ENCODE measurements at regions not wholly inside any gene's neighbourhood (a gene's known extent, or its start where the extent isn't known, plus 50 kb on each side); places are given as distances from the start of the nearest gene placed in this dataset.

- intact Hi-C loops (cut with DNase I), result no loop called here
- no peak for DNase-seq
- no peak overlapping the region for H3K4me3 ChIP-seq
- no peaks in the 10 kb centered on the region for H3K36me3 ChIP-seq
- H3K27ac ChIP-seq, result no peak overlapping the region
- H3K4me1 ChIP-seq, result no peaks in the 10 kb centered on the region
- no peak for ATAC-seq
- no peaks in the 10 kb centered on the region for H3K27me3 ChIP-seq
- TF ChIP-seq, protein P1, sequence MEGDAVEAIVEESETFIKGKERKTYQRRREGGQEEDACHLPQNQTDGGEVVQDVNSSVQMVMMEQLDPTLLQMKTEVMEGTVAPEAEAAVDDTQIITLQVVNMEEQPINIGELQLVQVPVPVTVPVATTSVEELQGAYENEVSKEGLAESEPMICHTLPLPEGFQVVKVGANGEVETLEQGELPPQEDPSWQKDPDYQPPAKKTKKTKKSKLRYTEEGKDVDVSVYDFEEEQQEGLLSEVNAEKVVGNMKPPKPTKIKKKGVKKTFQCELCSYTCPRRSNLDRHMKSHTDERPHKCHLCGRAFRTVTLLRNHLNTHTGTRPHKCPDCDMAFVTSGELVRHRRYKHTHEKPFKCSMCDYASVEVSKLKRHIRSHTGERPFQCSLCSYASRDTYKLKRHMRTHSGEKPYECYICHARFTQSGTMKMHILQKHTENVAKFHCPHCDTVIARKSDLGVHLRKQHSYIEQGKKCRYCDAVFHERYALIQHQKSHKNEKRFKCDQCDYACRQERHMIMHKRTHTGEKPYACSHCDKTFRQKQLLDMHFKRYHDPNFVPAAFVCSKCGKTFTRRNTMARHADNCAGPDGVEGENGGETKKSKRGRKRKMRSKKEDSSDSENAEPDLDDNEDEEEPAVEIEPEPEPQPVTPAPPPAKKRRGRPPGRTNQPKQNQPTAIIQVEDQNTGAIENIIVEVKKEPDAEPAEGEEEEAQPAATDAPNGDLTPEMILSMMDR (IDR thresholded peaks at IDR 0.05), result no peak
- peaks cover 0 to 22% of the 10 kb centered on the region in 2 donors for H3K9me3 ChIP-seq
These were observed 210.1 kb upstream of the DIO3 start for GRCh38 chr14:101351146-101351545.

DNA sequence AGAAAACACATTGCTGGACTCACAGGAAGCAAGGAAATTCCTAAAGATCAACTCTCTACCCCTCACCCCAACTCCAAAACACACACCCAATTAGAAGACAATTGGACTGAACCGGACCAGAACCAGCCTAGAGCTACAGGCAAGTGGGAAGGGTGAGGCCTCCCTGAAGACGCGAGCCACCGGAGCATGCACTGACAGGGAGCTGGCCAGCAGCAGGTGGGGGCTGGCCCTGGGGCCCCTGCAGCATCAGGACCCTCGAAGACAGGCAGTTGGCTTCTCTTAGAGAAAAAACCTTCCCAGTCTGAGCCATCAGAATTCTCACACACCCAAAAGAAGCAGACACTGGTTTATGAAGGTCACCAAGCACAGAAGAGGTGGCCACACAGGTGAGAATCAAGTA, 209.5 kb upstream of the DIO3 start:
- Histone ChIP-seq H3K4me1 (no peaks in the 10 kb centered on the region), H3K4me3 (no peak overlapping the region), H3K27me3 (no peaks in the 10 kb centered on the region), H3K27ac (no peak overlapping the region), H3K9me3 (peaks cover 0 to 22% of the 10 kb centered on the region in 2 donors), H3K36me3 (no peaks in the 10 kb centered on the region)
- intact Hi-C loops (cut with DNase I), result no loop called here
- TF ChIP-seq, protein P1 (IDR thresholded peaks at IDR 0.05), result no peak
- ATAC-seq, result no peak
- no peak for DNase-seq

GRCh38 chr14:101352567-101352966, 208.7 kb upstream of the DIO3 start:
- no peaks in the 10 kb centered on the region for H3K36me3 ChIP-seq
- H3K9me3 ChIP-seq, result peaks cover 0 to 25% of the 10 kb centered on the region in 2 donors
- ATAC-seq (no peak), DNase-seq (no peak)
- TF ChIP-seq, protein P1 (IDR thresholded peaks at IDR 0.05), result no peak
- H3K27me3 ChIP-seq, result no peaks in the 10 kb centered on the region
- H3K4me3 ChIP-seq, result no peak overlapping the region
- intact Hi-C loops (cut with DNase I), result no loop called here
- H3K27ac ChIP-seq, result no peak overlapping the region
- H3K4me1 ChIP-seq, result no peaks in the 10 kb centered on the region

DNA sequence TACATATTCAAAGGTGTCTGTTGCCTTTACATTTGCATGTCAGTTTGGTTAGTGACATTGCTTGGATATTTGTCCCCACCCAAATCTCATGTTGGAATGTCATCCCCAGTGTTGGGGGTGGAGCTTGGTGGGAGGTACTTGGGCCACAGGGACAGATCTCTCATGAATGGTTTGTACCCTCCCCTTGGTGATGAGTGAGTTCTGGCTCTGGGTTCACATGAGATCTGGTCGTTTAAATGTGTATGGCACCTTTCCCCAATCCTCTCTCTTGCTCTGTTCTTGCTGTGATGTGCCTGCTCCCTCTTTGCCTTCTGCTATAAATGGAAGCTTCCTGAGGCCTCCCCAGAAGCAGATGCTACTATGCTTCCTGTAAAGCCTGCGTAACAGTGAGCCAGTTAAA, 207.9 kb upstream of the DIO3 start:
- ATAC-seq, result no peak
- Histone ChIP-seq H3K4me3 (no peak overlapping the region), H3K27me3 (no peaks in the 10 kb centered on the region), H3K9me3 (peaks cover 0 to 22% of the 10 kb centered on the region in 2 donors), H3K4me1 (no peaks in the 10 kb centered on the region), H3K36me3 (no peaks in the 10 kb centered on the region), H3K27ac (no peak overlapping the region)
- DNase-seq, result no peak
- intact Hi-C loops (cut with DNase I), result no loop called here
- TF ChIP-seq, protein P1 (IDR thresholded peaks at IDR 0.05), result no peak

DNA sequence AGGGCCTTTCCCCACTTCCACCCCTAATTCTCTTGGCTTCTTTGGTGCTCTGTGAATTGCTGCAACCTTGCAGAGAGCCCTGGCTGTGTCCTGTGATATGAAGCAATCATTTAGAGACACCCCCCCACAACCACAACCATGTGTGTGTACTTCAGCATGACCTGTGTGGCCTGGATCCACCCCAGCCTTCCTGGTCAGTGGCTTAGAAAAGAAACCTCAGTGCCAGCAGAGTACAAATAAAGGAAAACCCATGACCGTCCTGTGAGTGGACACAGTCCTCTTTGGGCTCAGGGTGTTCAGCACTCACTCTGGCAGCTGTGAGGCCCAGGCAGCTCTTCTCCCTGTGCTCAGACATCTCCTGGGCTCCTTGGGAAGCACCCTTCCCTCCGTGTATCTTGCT, 206.6 kb upstream of the DIO3 start:
- no peaks in the 10 kb centered on the region for H3K4me1 ChIP-seq
- DNase-seq (peak in 1 of 4 donors; percentile 25), ATAC-seq (no peak)
- no peak overlapping the region for H3K4me3 ChIP-seq
- intact Hi-C loops (cut with DNase I), result no loop called here
- H3K36me3 ChIP-seq, result no peaks in the 10 kb centered on the region
- no peak overlapping the region for H3K27ac ChIP-seq
- TF ChIP-seq, protein P1 (IDR thresholded peaks at IDR 0.05), result no peak
- H3K27me3 ChIP-seq, result no peaks in the 10 kb centered on the region
- H3K9me3 ChIP-seq, result peaks cover 0 to 13% of the 10 kb centered on the region in 2 donors

Measured in left lung (tissue), 4 donors.